ENCODE measurements at regions not wholly inside any gene's neighbourhood (a gene's known extent, or its start where the extent isn't known, plus 50 kb on each side); places are given as distances from the start of the nearest gene placed in this dataset.

DNA sequence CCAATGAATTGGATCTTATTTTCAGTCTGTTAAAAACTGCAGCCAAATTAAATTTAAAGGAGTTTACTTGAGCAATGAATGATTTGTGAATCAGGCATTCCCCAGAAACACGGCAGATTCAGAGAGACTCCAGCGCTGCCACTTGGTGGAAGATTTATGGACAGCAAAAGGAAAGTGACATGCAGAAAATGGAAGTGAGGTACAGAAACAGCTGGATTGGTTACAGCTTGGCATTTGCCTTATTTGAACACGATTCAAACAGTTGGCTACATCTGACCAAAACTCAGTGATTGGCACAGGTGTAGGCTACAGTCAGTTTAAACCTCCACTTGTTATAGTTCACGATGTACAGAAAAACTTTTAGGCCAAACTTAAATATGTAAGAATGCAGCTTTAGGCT is 257.6 kb upstream of the IMPG1 start:
- TF ChIP-seq SPI1 (IDR thresholded peaks at IDR 0.05; ENCODE audit: borderline replicate concordance, low read depth): no peak
- TF ChIP-seq GABPA (IDR thresholded peaks at IDR 0.05; ENCODE audit: low read depth): no peak
- TF ChIP-seq, protein P1, sequence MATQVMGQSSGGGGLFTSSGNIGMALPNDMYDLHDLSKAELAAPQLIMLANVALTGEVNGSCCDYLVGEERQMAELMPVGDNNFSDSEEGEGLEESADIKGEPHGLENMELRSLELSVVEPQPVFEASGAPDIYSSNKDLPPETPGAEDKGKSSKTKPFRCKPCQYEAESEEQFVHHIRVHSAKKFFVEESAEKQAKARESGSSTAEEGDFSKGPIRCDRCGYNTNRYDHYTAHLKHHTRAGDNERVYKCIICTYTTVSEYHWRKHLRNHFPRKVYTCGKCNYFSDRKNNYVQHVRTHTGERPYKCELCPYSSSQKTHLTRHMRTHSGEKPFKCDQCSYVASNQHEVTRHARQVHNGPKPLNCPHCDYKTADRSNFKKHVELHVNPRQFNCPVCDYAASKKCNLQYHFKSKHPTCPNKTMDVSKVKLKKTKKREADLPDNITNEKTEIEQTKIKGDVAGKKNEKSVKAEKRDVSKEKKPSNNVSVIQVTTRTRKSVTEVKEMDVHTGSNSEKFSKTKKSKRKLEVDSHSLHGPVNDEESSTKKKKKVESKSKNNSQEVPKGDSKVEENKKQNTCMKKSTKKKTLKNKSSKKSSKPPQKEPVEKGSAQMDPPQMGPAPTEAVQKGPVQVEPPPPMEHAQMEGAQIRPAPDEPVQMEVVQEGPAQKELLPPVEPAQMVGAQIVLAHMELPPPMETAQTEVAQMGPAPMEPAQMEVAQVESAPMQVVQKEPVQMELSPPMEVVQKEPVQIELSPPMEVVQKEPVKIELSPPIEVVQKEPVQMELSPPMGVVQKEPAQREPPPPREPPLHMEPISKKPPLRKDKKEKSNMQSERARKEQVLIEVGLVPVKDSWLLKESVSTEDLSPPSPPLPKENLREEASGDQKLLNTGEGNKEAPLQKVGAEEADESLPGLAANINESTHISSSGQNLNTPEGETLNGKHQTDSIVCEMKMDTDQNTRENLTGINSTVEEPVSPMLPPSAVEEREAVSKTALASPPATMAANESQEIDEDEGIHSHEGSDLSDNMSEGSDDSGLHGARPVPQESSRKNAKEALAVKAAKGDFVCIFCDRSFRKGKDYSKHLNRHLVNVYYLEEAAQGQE (IDR thresholded peaks at IDR 0.05; ENCODE audit: insufficient replicate concordance, low read depth): no peak
- TF ChIP-seq, protein P2, sequence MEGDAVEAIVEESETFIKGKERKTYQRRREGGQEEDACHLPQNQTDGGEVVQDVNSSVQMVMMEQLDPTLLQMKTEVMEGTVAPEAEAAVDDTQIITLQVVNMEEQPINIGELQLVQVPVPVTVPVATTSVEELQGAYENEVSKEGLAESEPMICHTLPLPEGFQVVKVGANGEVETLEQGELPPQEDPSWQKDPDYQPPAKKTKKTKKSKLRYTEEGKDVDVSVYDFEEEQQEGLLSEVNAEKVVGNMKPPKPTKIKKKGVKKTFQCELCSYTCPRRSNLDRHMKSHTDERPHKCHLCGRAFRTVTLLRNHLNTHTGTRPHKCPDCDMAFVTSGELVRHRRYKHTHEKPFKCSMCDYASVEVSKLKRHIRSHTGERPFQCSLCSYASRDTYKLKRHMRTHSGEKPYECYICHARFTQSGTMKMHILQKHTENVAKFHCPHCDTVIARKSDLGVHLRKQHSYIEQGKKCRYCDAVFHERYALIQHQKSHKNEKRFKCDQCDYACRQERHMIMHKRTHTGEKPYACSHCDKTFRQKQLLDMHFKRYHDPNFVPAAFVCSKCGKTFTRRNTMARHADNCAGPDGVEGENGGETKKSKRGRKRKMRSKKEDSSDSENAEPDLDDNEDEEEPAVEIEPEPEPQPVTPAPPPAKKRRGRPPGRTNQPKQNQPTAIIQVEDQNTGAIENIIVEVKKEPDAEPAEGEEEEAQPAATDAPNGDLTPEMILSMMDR (IDR thresholded peaks at IDR 0.05; ENCODE audit: insufficient read depth, low read length): no peak
- no peak for TF ChIP-seq POLR2AphosphoS5 (IDR thresholded peaks at IDR 0.05; ENCODE audit: low read depth)
- H3K27ac ChIP-seq (replicated peaks): no peak overlapping the region

DNA sequence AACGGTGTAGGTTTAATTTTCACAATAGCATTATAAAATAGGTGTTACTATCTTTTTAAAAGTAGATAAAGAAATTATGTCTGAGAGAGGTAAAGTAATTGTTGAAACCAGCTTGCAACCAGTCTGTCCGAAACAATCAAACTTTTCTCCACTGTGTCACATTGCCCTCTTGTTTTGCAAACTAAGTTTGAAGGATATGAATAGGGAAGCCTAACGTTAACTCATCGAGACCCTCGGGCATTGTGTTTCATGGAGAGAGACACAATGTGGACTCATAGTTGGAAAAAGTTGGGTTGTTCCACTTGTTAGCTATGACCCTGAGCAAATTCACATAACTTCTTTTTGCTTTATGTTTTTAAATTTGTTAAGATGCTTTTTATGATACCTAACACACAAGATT is 254.4 kb upstream of the IMPG1 start:
- no peak for DNase-seq (ENCODE audit: low read depth in 1 of 2, low spot score in 1 of 2)
- TF ChIP-seq GABPA (IDR thresholded peaks at IDR 0.05; ENCODE audit: low read depth) (no peak), SPI1 (IDR thresholded peaks at IDR 0.05; ENCODE audit: borderline replicate concordance, low read depth) (no peak), POLR2AphosphoS5 (IDR thresholded peaks at IDR 0.05; ENCODE audit: low read depth) (no peak)
- TF ChIP-seq, protein P2 (IDR thresholded peaks at IDR 0.05; ENCODE audit: insufficient read depth, low read length): no peak
- TF ChIP-seq, protein P1 (IDR thresholded peaks at IDR 0.05; ENCODE audit: insufficient replicate concordance, low read depth): no peak
- Histone ChIP-seq H3K27me3 (ENCODE audit: insufficient read depth, poor library complexity, severe bottlenecking) (no peaks in the 10 kb centered on the region), H3K4me3 (replicated peaks; ENCODE audit: insufficient read depth, low read length) (no peak overlapping the region), H3K27ac (replicated peaks) (no peak overlapping the region)

More for the DNA sequence above, 257.6 kb upstream of the IMPG1 start:
- no peak for DNase-seq (ENCODE audit: low read depth in 1 of 2, low spot score in 1 of 2)
- no peaks in the 10 kb centered on the region for H3K27me3 ChIP-seq (ENCODE audit: insufficient read depth, poor library complexity, severe bottlenecking)
- H3K4me3 ChIP-seq (replicated peaks; ENCODE audit: insufficient read depth, low read length): no peak overlapping the region

Measured in HL-60 (cell line).